GM12878 (cell line): ENCODE measurements at regions not wholly inside any gene's neighbourhood (a gene's known extent, or its start where the extent isn't known, plus 50 kb on each side); places are given as distances from the start of the nearest gene placed in this dataset.

ENCODE experiments used
- ATAC-seq: fragments of 200-7000 bp; cut with Tn5 transposase; 3 replicates; pipeline ENCODE4 v1.9.1; 2020; ENCODE audit warnings: mild to moderate bottlenecking, moderate library complexity
- BruUV-seq: library from RNA; stranded (reverse); fragments of 400-500 nt; replicated peaks from 2 replicates; lab custom pipeline; 2021; lab: Mats Ljungman, UMichigan
- CTCF ChIA-PET: fragments of 300-600 bp; sonication (Branson Sonifier 250); formaldehyde crosslinking; extraction: SDS; loops from one replicate; lab custom pipeline; 2021; ENCODE audit warnings: inconsistent platforms; lab: Yijun Ruan, JAX
- POLR2A ChIA-PET: fragments of 350-600 bp; formaldehyde crosslinking; extraction: SDS; loops from one replicate; lab custom pipeline; 2021; ENCODE audit warnings: inconsistent platforms; lab: Charles Lee
- RAD21 ChIA-PET: fragments of 300-600 bp; sonication (Branson Sonifier 250); formaldehyde crosslinking; loops from one replicate; lab custom pipeline; 2023; ENCODE audit warnings: antibody characterized with exemption; ENCODE audit not compliant: unreplicated experiment; lab: Charles Lee
- SMC1A ChIA-PET: fragments of 300-600 bp; sonication (Branson Sonifier 250); formaldehyde crosslinking; loops from one replicate; lab custom pipeline; 2023; ENCODE audit not compliant: unreplicated experiment, uncharacterized antibody; lab: Charles Lee
- DNase-seq: peaks from one replicate; pipeline ENCODE4 v3.0.0-alpha.2; 2011; ENCODE audit warnings: low read depth, low spot score
- FAIRE-seq: peaks from 3 replicates; lab custom pipeline; 2011; peaks lifted over from hg19 to GRCh38; lab: Jason Lieb, UNC
- H2AFZ ChIP-seq: 2 replicates; pipeline ENCODE4 v1.6.0; 2011; ENCODE audit warnings: low read depth, low read length, control low read depth; ENCODE audit not compliant: control insufficient read depth
- H3K27ac ChIP-seq: 2 replicates; pipeline ENCODE4 v1.5.1; 2011; ENCODE audit warnings: control low read depth; ENCODE audit not compliant: control insufficient read depth, insufficient read depth
- H3K27me3 ChIP-seq, 2 experiments: replicated peaks in 1 of 2; 2 replicates each; pipeline versions ENCODE4 v1.6.0 to v1.6.1; 2011; ENCODE audit warnings: low read length in 1 of 2; ENCODE audit not compliant: control insufficient read depth in 2 of 2, insufficient read depth in 2 of 2
- H3K36me3 ChIP-seq, 2 experiments: 2 replicates each; pipeline ENCODE4 v1.5.1; 2011; ENCODE audit warnings: low read length in 1 of 2; ENCODE audit not compliant: control insufficient read depth in 2 of 2, insufficient read depth in 2 of 2
- H3K4me1 ChIP-seq: 2 replicates; pipeline ENCODE4 v1.6.1; 2011; ENCODE audit warnings: mild to moderate bottlenecking, low read length, moderate library complexity, mixed read lengths; ENCODE audit not compliant: control insufficient read depth, insufficient read depth
- H3K4me2 ChIP-seq: 2 replicates; pipeline ENCODE4 v1.6.0; 2011; ENCODE audit warnings: control low read depth; ENCODE audit not compliant: control insufficient read depth, insufficient read depth
- H3K4me3 ChIP-seq: fragments of 200-600 bp; sonication (generic); 2 replicates; pipeline ENCODE4 v1.5.1; 2016
- H3K79me2 ChIP-seq: 2 replicates; pipeline ENCODE4 v1.6.0; 2011; ENCODE audit warnings: low read length; ENCODE audit not compliant: control insufficient read depth, insufficient read depth
- H3K9ac ChIP-seq: 2 replicates; pipeline ENCODE4 v1.8.0; 2011; ENCODE audit warnings: low read length, control low read depth, mixed read lengths; ENCODE audit not compliant: control insufficient read depth, insufficient read depth
- H3K9me3 ChIP-seq: replicated peaks from 3 replicates; pipeline ENCODE4 v1.5.1; 2011; ENCODE audit warnings: mild to moderate bottlenecking, low read length; ENCODE audit not compliant: control insufficient read depth, insufficient read depth
- H4K20me1 ChIP-seq: 2 replicates; pipeline ENCODE4 v1.6.0; 2011; ENCODE audit not compliant: control insufficient read depth, insufficient read depth
- ATF7 ChIP-seq: fragments of 450-650 bp; IDR thresholded peaks from 2 replicates; pipeline ENCODE4 v1.6.1; 2016; ENCODE audit warnings: low read depth, mild to moderate bottlenecking
- BCL11A ChIP-seq: IDR thresholded peaks from 2 replicates; pipeline ENCODE4 v1.6.1; 2011; ENCODE audit warnings: low read depth, low read length
- BHLHE40 ChIP-seq, 2 experiments: fragments of 450-650 bp in 1 of 2; IDR thresholded peaks; 2 replicates each; pipeline ENCODE4 v1.6.1; 2011 to 2017; ENCODE audit warnings: low read depth in 2 of 2, borderline replicate concordance in 1 of 2, improper control_type of control experiment in 1 of 2, low read length in 1 of 2, mild to moderate bottlenecking in 1 of 2
- CEBPB ChIP-seq, 2 experiments: fragments of 150-350 bp in 1 of 2; IDR thresholded peaks; 2 replicates each; pipeline ENCODE4 v1.6.1; 2012 to 2014; ENCODE audit warnings: low read depth in 2 of 2, low read length in 2 of 2, borderline replicate concordance in 1 of 2, inconsistent platforms in 1 of 2
- MXI1 ChIP-seq: fragments of 150-350 bp; IDR thresholded peaks from 2 replicates; pipeline ENCODE4 v1.6.1; 2011; ENCODE audit warnings: low read depth, mild to moderate bottlenecking, inconsistent platforms, low read length, improper control_type of control experiment
- RELA ChIP-seq: fragments of 450-650 bp; IDR thresholded peaks from 2 replicates; pipeline ENCODE4 v1.8.0; 2014; ENCODE audit warnings: borderline replicate concordance; ENCODE audit not compliant: partially characterized antibody
- SRF ChIP-seq, 2 experiments: IDR thresholded peaks; 2 replicates each; pipeline ENCODE4 v1.6.1; 2011; ENCODE audit warnings: low read depth in 2 of 2, low read length in 2 of 2, mild to moderate bottlenecking in 1 of 2, moderate library complexity in 1 of 2
- YBX1 ChIP-seq: fragments of 450-650 bp; IDR thresholded peaks from 2 replicates; pipeline ENCODE4 v1.6.1; 2016; ENCODE audit warnings: antibody characterized with exemption
- ZBED1 ChIP-seq: IDR thresholded peaks from 2 replicates; pipeline ENCODE4 v1.6.1; 2016; ENCODE audit warnings: borderline replicate concordance
- WGBS: methylation state at CpG from one replicate; pipeline ENCODE4 v1.1.6; 2016; ENCODE audit warnings: low lambda C conversion rate; ENCODE audit not compliant: insufficient replicate concordance, insufficient coverage; ENCODE audit errors: missing lambda C conversion rate; 5-methylcytosine and 5-hydroxymethylcytosine counted together
- in situ Hi-C: fragments of 300-500 bp; cut with MboI; formaldehyde crosslinking; loops from 9 replicates; pipeline ENCODE4 v1.14.3; 2018; ENCODE audit warnings: mixed read lengths
- intact Hi-C: fragments of 100-400 bp; cut with micrococcal nuclease; formaldehyde crosslinking; loops from one replicate; pipeline ENCODE4 v1.14.2; 2022; ENCODE audit not compliant: unreplicated experiment
- TF ChIP-seq, protein P1 (sequence below): IDR thresholded peaks from 2 replicates; pipeline ENCODE4 v1.6.1; 2012; ENCODE audit warnings: improper control_type of control experiment, low read depth, low read length; ENCODE audit not compliant: insufficient replicate concordance
- TF ChIP-seq, protein P2 (sequence below): fragments of 450-650 bp; IDR thresholded peaks from 2 replicates; pipeline ENCODE4 v1.6.1; 2016; ENCODE audit warnings: mild to moderate bottlenecking

DNA sequence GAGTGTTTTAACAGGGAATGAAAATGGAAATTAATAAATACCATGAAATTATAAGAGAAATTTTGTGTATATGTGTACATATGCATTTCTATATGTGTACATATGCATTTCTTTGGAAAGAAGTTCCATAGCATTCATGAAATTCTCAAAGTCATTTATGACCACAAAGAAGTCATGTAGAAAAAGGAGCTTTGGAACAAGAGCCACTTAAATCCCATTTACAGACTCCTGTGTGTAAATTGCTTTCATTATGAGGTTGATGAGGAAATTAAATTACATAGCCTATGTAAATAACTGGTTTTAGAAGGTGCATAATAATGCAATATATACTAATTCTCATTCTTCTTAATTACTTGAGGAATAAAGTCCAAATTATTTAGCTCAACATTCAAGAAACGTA, 450.5 kb upstream of the SYT1 start:
- BruUV-seq: no TSS peak
- FAIRE-seq (no peak), ATAC-seq (no peak), DNase-seq (no peak)
- Histone ChIP-seq H3K4me2 (no peak overlapping the region), H3K4me1 (no peaks in the 10 kb centered on the region), H3K9ac (no peak overlapping the region), H4K20me1 (no peaks in the 10 kb centered on the region), H3K9me3 (no peaks in the 10 kb centered on the region), H3K4me3 (no peak overlapping the region), H3K79me2 (no peaks in the 10 kb centered on the region), H3K27ac (no peak overlapping the region), H3K36me3 (no peaks in the 10 kb centered on the region), H3K27me3 (no peaks in the 10 kb centered on the region), H2AFZ (no peak overlapping the region)
- in situ Hi-C loops: no loop called here
- TF ChIP-seq SRF (IDR thresholded peaks at IDR 0.05; ENCODE audit: low read depth in 2 of 2, low read length in 2 of 2) (no peak), RELA (no peak), ZBED1 (no peak), YBX1 (no peak)
- RAD21 ChIA-PET: no interaction called here
- intact Hi-C loops: no loop called here
- POLR2A ChIA-PET: no interaction called here
- WGBS: 74% methylated on average over 1 of the region's 1 CpG
- SMC1A ChIA-PET: interaction anchor here (1.1 kb wide), 1 partner anchor 9 kb away, joined by 3 read pairs; no protein-coding TSS in a partner anchor
- CTCF ChIA-PET: no interaction called here

DNA sequence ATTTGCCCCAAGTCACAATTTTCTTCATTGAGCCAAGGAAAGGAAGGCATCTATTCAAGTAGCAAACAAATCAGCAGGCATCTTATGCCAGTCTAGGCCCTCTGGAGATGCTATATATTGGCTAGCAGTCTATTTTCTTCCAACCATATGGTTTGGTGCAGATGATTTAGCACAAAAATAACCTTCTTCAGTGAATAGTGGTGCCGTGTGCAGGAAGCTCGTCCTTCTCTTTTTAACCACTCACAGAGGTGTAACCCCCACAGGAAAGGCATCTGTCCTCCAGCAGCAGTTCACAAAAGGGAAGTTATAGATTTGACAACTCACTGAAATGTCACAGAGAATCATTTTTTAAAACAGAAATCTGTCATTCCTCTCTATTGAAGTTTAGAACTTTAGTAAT, 445.7 kb upstream of the SYT1 start:
- no peaks in the 10 kb centered on the region for H3K36me3 ChIP-seq
- ChIA-PET SMC1A (no interaction called here), RAD21 (no interaction called here), POLR2A (no interaction called here), CTCF (no interaction called here)
- no peaks in the 10 kb centered on the region for H3K4me1 ChIP-seq
- no peak overlapping the region for H3K4me3 ChIP-seq
- 0 out of 2 replicates have a peak overlapping the region, but pooled peaks have one; percentile 8 for H3K4me2 ChIP-seq
- H3K27ac ChIP-seq: no peak overlapping the region
- no TSS peak for BruUV-seq
- DNase-seq (no peak), ATAC-seq (peak; percentile 29; the same call in 2 of the 3 replicates), FAIRE-seq (no peak)
- no peaks in the 10 kb centered on the region for H4K20me1 ChIP-seq
- H3K27me3 ChIP-seq: no peaks in the 10 kb centered on the region
- intact Hi-C loops (no loop called here), in situ Hi-C loops (no loop called here)
- no peaks in the 10 kb centered on the region for H3K79me2 ChIP-seq
- WGBS: 0% methylated on average over 2 of the region's 2 CpGs
- H3K9ac ChIP-seq: no peak overlapping the region
- H3K9me3 ChIP-seq: no peaks in the 10 kb centered on the region
- no peak overlapping the region for H2AFZ ChIP-seq
- TF ChIP-seq BHLHE40 (IDR thresholded peaks at IDR 0.05; ENCODE audit: borderline replicate concordance in 1 of 2, low read depth in 2 of 2, low read length in 1 of 2) (no peak), BCL11A (no peak), CEBPB (IDR thresholded peaks at IDR 0.05; ENCODE audit: borderline replicate concordance in 1 of 2, low read depth in 2 of 2, low read length in 2 of 2) (no peak), RELA (no peak), MXI1 (no peak), ATF7 (no peak)
- TF ChIP-seq, protein P1, sequence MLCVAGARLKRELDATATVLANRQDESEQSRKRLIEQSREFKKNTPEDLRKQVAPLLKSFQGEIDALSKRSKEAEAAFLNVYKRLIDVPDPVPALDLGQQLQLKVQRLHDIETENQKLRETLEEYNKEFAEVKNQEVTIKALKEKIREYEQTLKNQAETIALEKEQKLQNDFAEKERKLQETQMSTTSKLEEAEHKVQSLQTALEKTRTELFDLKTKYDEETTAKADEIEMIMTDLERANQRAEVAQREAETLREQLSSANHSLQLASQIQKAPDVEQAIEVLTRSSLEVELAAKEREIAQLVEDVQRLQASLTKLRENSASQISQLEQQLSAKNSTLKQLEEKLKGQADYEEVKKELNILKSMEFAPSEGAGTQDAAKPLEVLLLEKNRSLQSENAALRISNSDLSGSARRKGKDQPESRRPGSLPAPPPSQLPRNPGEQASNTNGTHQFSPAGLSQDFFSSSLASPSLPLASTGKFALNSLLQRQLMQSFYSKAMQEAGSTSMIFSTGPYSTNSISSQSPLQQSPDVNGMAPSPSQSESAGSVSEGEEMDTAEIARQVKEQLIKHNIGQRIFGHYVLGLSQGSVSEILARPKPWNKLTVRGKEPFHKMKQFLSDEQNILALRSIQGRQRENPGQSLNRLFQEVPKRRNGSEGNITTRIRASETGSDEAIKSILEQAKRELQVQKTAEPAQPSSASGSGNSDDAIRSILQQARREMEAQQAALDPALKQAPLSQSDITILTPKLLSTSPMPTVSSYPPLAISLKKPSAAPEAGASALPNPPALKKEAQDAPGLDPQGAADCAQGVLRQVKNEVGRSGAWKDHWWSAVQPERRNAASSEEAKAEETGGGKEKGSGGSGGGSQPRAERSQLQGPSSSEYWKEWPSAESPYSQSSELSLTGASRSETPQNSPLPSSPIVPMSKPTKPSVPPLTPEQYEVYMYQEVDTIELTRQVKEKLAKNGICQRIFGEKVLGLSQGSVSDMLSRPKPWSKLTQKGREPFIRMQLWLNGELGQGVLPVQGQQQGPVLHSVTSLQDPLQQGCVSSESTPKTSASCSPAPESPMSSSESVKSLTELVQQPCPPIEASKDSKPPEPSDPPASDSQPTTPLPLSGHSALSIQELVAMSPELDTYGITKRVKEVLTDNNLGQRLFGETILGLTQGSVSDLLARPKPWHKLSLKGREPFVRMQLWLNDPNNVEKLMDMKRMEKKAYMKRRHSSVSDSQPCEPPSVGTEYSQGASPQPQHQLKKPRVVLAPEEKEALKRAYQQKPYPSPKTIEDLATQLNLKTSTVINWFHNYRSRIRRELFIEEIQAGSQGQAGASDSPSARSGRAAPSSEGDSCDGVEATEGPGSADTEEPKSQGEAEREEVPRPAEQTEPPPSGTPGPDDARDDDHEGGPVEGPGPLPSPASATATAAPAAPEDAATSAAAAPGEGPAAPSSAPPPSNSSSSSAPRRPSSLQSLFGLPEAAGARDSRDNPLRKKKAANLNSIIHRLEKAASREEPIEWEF: no peak
- TF ChIP-seq, protein P2, sequence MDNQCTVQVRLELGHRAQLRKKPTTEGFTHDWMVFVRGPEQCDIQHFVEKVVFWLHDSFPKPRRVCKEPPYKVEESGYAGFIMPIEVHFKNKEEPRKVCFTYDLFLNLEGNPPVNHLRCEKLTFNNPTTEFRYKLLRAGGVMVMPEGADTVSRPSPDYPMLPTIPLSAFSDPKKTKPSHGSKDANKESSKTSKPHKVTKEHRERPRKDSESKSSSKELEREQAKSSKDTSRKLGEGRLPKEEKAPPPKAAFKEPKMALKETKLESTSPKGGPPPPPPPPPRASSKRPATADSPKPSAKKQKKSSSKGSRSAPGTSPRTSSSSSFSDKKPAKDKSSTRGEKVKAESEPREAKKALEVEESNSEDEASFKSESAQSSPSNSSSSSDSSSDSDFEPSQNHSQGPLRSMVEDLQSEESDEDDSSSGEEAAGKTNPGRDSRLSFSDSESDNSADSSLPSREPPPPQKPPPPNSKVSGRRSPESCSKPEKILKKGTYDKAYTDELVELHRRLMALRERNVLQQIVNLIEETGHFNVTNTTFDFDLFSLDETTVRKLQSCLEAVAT: no peak
